B cell (primary cell): ENCODE measurements at regions not wholly inside any gene's neighbourhood (a gene's known extent, or its start where the extent isn't known, plus 50 kb on each side); places are given as distances from the start of the nearest gene placed in this dataset.

Experiments used
- ATAC-seq: fragments of 200-7000 bp; cut with Tn5 transposase; one replicate; pipeline ENCODE4 v1.10.0; 2021; ENCODE audit warnings: low read depth, mild to moderate bottlenecking, moderate number of reproducible peaks, moderate library complexity
- CTCF ChIA-PET: fragments of 350-600 bp; sonication (Branson Sonifier 250); formaldehyde crosslinking; loops from one replicate; lab custom pipeline; 2021; ENCODE audit warnings: antibody characterized with exemption, inconsistent platforms; lab: Charles Lee
- POLR2A ChIA-PET: fragments of 350-600 bp; sonication (Branson Sonifier 250); formaldehyde crosslinking; loops from one replicate; lab custom pipeline; 2021; ENCODE audit warnings: antibody characterized with exemption; lab: Charles Lee
- DNase-seq: peaks from one replicate; pipeline ENCODE4 v3.0.0; 2013
- H2AFZ ChIP-seq: 2 replicates; pipeline ENCODE4 v1.6.1; 2012; ENCODE audit warnings: mild to moderate bottlenecking, low read depth, low read length; ENCODE audit not compliant: insufficient read depth, poor library complexity, severe bottlenecking
- H3K27ac ChIP-seq, 2 donors: 1 replicate in 1 of 2; 2 replicates in 1 of 2; pipeline ENCODE4 v1.5.1; 2012 to 2013; ENCODE audit warnings: low read length in 2 of 2, mild to moderate bottlenecking in 2 of 2, moderate library complexity in 1 of 2
- H3K27me3 ChIP-seq, 4 experiments: fragments of 200-600 bp in 1 of 4; sonication (generic) in 1 of 4; replicated peaks in 1 of 4; 1 replicate in 2 of 4; 2 replicates in 2 of 4; pipeline versions ENCODE4 v1.6.1 to v1.7.0; 2013 to 2016; ENCODE audit warnings: low read length in 3 of 4, mild to moderate bottlenecking in 2 of 4, mixed read lengths in 1 of 4, moderate library complexity in 1 of 4; ENCODE audit not compliant: insufficient read depth in 4 of 4, control insufficient read depth in 3 of 4; ENCODE audit errors: control extremely low read depth in 1 of 4
- H3K36me3 ChIP-seq, 2 experiments: replicated peaks in 1 of 2; 1 replicate in 1 of 2; 2 replicates in 1 of 2; pipeline versions ENCODE4 v1.6.1 to v1.7.1; 2013; ENCODE audit warnings: low read length in 1 of 2; ENCODE audit not compliant: insufficient read depth in 2 of 2, control insufficient read depth in 1 of 2; ENCODE audit errors: control extremely low read depth in 1 of 2, extremely low read depth in 1 of 2
- H3K4me1 ChIP-seq, 2 donors: fragments of 200-600 bp in 1 of 2; sonication (generic) in 1 of 2; 1 replicate in 1 of 2; 2 replicates in 1 of 2; pipeline versions ENCODE4 v1.5.1 to v1.6.1; 2013 to 2017; ENCODE audit warnings: low read length in 2 of 2; ENCODE audit not compliant: control insufficient read depth in 2 of 2, insufficient read depth in 2 of 2
- H3K4me2 ChIP-seq: replicated peaks from 2 replicates; pipeline ENCODE3; 2012; ENCODE audit warnings: mild to moderate bottlenecking, low read depth, low read length; ENCODE audit not compliant: poor library complexity, severe bottlenecking
- H3K4me3 ChIP-seq, 5 experiments: fragments of 200-600 bp in 1 of 5; sonication (generic) in 1 of 5; 1 replicate in 3 of 5; 2 replicates in 2 of 5; pipeline versions ENCODE4 v1.5.1 to v1.7.0; 2011 to 2016; ENCODE audit warnings: low read length in 4 of 5, mild to moderate bottlenecking in 4 of 5, low read depth in 2 of 5, control low read depth in 1 of 5, moderate library complexity in 1 of 5; ENCODE audit not compliant: insufficient read depth in 1 of 5; ENCODE audit errors: control extremely low read depth in 1 of 5, extremely low read depth in 1 of 5
- H3K79me2 ChIP-seq: fragments of 200-600 bp; sonication (generic); one replicate; pipeline ENCODE4 v1.6.0; 2016; ENCODE audit warnings: low read length; ENCODE audit not compliant: control insufficient read depth, insufficient read depth
- H3K9ac ChIP-seq: fragments of 200-600 bp; sonication (generic); 2 replicates; pipeline ENCODE4 v1.6.1; 2017; ENCODE audit warnings: mild to moderate bottlenecking, low read length, moderate library complexity
- H3K9me3 ChIP-seq, 3 donors: one replicate each; pipeline versions ENCODE4 v1.6.1 to v1.7.1; 2013; ENCODE audit warnings: low read length in 2 of 3; ENCODE audit not compliant: control insufficient read depth in 2 of 3, insufficient read depth in 1 of 3; ENCODE audit errors: control extremely low read depth in 1 of 3
- H4K20me1 ChIP-seq: 2 replicates; pipeline ENCODE4 v1.6.0; 2012; ENCODE audit warnings: mild to moderate bottlenecking, low read length; ENCODE audit not compliant: insufficient read depth, control insufficient read depth, poor library complexity, severe bottlenecking
- H3K27ac Mint-ChIP-seq: one replicate; pipeline ENCODE4 v1.8.0; 2021; ENCODE audit warnings: mixed read lengths
- H3K27me3 Mint-ChIP-seq: one replicate; pipeline ENCODE4 v1.8.0; 2021; ENCODE audit warnings: mixed read lengths
- H3K4me1 Mint-ChIP-seq: one replicate; pipeline ENCODE4 v1.8.0; 2021; ENCODE audit warnings: mixed read lengths
- H3K4me3 Mint-ChIP-seq: one replicate; pipeline ENCODE4 v1.8.0; 2021; ENCODE audit warnings: mixed read lengths
- H3K9me3 Mint-ChIP-seq: one replicate; pipeline ENCODE4 v1.8.0; 2022; ENCODE audit warnings: mixed read lengths; ENCODE audit not compliant: insufficient read depth
- EZH2 ChIP-seq: IDR thresholded peaks from 2 replicates; pipeline ENCODE4 v1.6.1; 2012; ENCODE audit warnings: borderline replicate concordance, low read depth, mild to moderate bottlenecking, moderate library complexity, low read length; ENCODE audit not compliant: insufficient read depth, poor library complexity, severe bottlenecking
- WGBS: methylation state at CpG from one replicate; pipeline ENCODE4 v1.1.5; 2013; ENCODE audit warnings: missing lambda C conversion rate; ENCODE audit not compliant: insufficient coverage; 5-methylcytosine and 5-hydroxymethylcytosine counted together
- intact Hi-C: fragments of 100-400 bp; cut with micrococcal nuclease; formaldehyde crosslinking; loops from one replicate; pipeline ENCODE4 v1.10.0; 2022
- TF ChIP-seq, protein P1 (sequence below): fragments of 200-600 bp; IDR thresholded peaks from one replicate; pipeline ENCODE4 v1.8.0; 2022; ENCODE audit warnings: antibody characterized with exemption, mild to moderate bottlenecking

DNA sequence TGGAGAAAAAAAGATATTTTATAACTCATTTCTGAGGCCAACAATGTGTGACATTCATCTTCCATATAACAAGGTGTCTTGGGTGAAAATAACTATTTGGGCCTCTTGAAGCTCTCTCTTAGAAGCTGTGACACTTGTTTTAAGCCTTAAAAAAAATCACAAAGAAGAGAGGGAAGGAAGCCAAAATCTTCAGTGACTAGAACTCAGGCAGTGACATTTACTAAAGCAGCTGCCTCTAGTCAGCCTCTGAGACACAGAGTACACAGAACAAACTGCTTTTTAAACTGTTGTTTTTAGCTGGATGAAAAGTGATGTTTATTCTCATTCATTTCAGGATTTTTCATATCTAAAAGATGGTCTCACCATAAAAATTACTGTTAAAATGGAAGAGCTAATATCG, 793.6 kb downstream of the GALC start:
- no peaks in the 10 kb centered on the region for H4K20me1 ChIP-seq
- intact Hi-C loops: no loop called here
- Mint-ChIP-seq H3K27ac (no peak overlapping the region), H3K4me3 (no peak overlapping the region), H3K4me1 (no peaks in the 10 kb centered on the region), H3K27me3 (no peaks in the 10 kb centered on the region), H3K9me3 (peaks cover 7% of the 10 kb centered on the region)
- ChIA-PET POLR2A (no interaction called here), CTCF (no interaction called here)
- H3K9me3 ChIP-seq: no peaks in the 10 kb centered on the region
- H3K9ac ChIP-seq: no peak overlapping the region
- no peaks in the 10 kb centered on the region for H3K4me1 ChIP-seq
- no peaks in the 10 kb centered on the region for H3K36me3 ChIP-seq
- TF ChIP-seq, protein P1, sequence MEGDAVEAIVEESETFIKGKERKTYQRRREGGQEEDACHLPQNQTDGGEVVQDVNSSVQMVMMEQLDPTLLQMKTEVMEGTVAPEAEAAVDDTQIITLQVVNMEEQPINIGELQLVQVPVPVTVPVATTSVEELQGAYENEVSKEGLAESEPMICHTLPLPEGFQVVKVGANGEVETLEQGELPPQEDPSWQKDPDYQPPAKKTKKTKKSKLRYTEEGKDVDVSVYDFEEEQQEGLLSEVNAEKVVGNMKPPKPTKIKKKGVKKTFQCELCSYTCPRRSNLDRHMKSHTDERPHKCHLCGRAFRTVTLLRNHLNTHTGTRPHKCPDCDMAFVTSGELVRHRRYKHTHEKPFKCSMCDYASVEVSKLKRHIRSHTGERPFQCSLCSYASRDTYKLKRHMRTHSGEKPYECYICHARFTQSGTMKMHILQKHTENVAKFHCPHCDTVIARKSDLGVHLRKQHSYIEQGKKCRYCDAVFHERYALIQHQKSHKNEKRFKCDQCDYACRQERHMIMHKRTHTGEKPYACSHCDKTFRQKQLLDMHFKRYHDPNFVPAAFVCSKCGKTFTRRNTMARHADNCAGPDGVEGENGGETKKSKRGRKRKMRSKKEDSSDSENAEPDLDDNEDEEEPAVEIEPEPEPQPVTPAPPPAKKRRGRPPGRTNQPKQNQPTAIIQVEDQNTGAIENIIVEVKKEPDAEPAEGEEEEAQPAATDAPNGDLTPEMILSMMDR: no peak
- TF ChIP-seq EZH2: no peak
- H3K79me2 ChIP-seq: no peaks in the 10 kb centered on the region
- no CpG with 5 or more reads among the region's 1 CpG for WGBS
- H3K27ac ChIP-seq: no peak overlapping the region
- no peak overlapping the region for H3K4me2 ChIP-seq
- no peak overlapping the region for H3K4me3 ChIP-seq
- no peak overlapping the region for H2AFZ ChIP-seq
- DNase-seq: no peak
- H3K27me3 ChIP-seq: no peaks in the 10 kb centered on the region
- ATAC-seq: no peak

DNA sequence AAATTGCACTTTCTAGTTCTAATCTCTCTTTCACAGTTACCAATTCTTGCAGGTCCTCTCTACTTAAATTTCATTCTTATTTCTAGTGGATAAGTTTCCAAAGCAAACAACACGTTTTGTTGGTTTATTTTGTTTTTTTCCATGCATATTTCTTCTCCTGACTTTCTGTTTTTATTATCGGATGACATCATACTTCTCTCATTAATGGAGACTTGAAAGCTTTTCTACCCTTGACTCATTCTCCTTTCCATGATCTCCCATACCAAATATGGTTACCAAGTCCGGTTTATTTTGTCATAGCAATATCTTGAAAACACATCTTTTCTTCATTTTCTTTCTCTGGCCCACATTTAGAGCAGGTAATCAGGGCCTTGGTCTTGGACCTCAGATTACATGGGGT, 796.5 kb downstream of the GALC start:
- intact Hi-C loops: no loop called here
- H3K27ac Mint-ChIP-seq: no peak overlapping the region
- H3K4me1 Mint-ChIP-seq: no peaks in the 10 kb centered on the region
- Histone ChIP-seq H3K36me3 (no peaks in the 10 kb centered on the region), H3K4me2 (no peak overlapping the region), H3K4me3 (no peak overlapping the region), H3K4me1 (no peaks in the 10 kb centered on the region), H3K9ac (no peak overlapping the region), H3K79me2 (no peaks in the 10 kb centered on the region), H2AFZ (no peak overlapping the region), H4K20me1 (no peaks in the 10 kb centered on the region), H3K27ac (no peak overlapping the region), H3K9me3 (no peaks in the 10 kb centered on the region), H3K27me3 (no peaks in the 10 kb centered on the region)
- POLR2A ChIA-PET: no interaction called here
- 72% methylated on average over 2 of the region's 3 CpGs for WGBS
- H3K4me3 Mint-ChIP-seq: no peak overlapping the region
- DNase-seq: no peak
- CTCF ChIA-PET: no interaction called here
- ATAC-seq: no peak
- no peaks in the 10 kb centered on the region for H3K27me3 Mint-ChIP-seq
- peaks cover 7% of the 10 kb centered on the region for H3K9me3 Mint-ChIP-seq
- TF ChIP-seq, protein P1: no peak
